GM19372 (cell line): ENCODE measurements at regions not wholly inside any gene's neighbourhood (a gene's known extent, or its start where the extent isn't known, plus 50 kb on each side); places are given as distances from the start of the nearest gene placed in this dataset.
"Not testable (repeated sequence)": the region's sequence is repeated elsewhere in the genome, so short reads cannot be mapped to it uniquely, and the experiment has no call there.

Experiments
- ATAC-seq: cut with Tn5 transposase; IDR thresholded peaks from one replicate; pipeline ENCODE4 v1.9.1; 2021; ENCODE audit warnings: mild to moderate bottlenecking, low read depth, moderate library complexity; ENCODE audit not compliant: unreplicated experiment

- no peak for ATAC-seq
Measured at GRCh38 chr7:52410032-52410431, 625.4 kb upstream of the POM121L12 start.

- ATAC-seq: no peak
Measured at GRCh38 chr7:52406808-52407207, 628.6 kb upstream of the POM121L12 start.

GRCh38 chr7:52382731-52383130 lies 652.7 kb upstream of the POM121L12 start:
- ATAC-seq: no peak

DNA sequence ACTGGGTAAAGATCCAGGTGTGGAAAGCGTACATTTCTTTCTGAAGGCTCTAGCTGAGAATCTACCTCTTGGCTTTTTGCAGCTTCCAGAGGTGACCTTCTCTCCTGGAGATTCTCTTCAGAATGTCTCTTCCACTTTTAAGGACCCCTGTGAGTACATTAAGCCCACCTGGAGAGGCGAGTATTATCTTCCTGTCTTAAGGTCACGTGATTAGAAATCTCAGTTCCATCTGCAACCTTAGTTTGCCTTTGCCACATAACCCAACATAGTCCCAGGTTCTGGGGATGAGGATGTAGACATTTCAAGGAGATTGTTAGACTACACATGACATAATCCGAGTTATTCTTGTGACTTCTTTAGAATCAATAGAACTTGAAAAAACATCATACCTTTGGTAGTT lies 665.5 kb upstream of the POM121L12 start:
- no peak for ATAC-seq

GRCh38 chr7:52365349-52365748 lies 670.1 kb upstream of the POM121L12 start:
- ATAC-seq: no peak

DNA sequence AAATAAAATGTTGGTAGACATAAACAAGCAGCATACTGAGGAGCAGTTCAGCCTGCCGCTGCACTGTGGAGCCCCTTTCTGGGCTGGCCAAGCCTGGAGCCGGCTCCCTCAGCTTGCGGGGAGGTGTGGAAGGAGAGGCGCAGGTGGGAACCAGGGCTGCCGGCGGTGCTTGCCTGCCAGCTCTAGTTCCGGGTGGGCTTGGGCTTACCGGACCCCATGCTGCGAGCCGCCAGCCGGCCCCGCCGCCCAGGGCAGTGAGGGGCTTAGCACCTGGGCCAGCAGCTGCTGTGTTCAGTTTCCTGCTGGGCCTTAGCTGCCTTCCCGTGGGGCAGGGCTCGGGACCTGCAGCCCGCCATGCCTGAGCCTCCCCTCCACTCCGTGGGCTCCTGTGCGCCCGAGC lies 672.9 kb upstream of the POM121L12 start:
- no peak for ATAC-seq

GRCh38 chr7:52360541-52360940 lies 674.9 kb upstream of the POM121L12 start:
- no peak for ATAC-seq

GRCh38 chr7:52355053-52355452 lies 680.4 kb upstream of the POM121L12 start:
- no peak for ATAC-seq

DNA sequence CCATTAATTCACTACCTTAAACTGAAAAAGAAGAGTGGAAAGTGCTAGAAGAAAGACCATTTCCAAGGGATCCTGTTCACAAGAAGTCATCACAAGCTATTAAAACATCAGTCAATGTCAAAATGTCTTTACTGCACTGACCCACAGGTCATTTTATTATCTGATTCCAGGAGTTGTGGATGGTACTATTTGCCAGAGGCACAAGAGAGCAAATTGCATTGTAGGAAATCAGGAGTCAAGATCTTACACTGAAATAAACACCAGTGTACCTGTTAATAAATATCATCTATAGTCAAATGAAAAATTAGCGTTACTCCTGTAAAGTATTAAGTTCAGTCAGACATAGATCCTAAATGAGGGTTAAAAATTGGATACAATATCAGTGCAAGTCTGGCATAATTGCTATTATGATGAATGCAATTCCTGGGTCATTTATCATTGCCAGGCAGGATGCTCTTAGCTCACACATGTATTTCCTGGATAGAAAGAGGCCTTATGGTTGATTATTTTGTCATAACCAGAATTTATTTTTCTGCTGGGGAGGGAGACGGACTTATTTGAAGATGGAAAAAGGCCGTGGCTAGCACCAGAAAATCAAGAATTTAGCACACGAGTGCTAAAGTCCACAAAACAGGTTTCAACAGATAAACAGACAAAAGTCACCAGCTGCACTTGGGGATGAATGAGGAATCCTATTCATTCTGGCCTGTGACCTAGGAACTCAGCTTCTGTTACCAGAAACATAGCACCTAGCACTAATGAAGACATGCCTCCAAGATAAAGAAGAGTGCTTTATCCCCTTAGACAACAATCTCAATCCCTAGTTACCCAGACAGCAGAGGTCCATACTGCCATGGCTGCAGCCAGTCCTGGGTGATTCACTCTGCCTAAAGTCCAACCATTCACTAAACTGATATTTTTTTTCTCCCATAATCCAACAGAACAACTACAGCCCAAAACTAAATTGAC lies 683.1 kb upstream of the POM121L12 start:
- no peak for ATAC-seq

DNA sequence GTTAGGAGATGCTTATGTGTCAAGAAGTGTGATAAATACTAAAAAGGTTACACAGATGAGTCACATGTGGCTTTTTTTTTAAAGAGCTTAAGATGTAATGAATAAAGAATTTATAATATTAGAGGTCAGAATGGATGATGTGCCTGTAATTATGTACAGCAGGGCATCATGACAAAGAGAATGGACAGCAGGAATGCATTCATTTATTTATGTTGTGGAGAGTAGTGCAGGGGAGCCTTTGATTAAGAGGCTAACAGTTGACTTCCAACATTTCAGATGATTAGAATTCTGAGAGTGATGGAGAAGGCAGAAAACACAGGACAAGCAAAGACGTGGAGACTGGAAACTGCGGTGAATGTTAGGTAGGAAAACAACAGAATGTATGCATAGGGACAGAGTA lies 691.4 kb upstream of the POM121L12 start:
- no peak for ATAC-seq

- ATAC-seq: no peak
Measured at GRCh38 chr7:52340067-52340466, 695.4 kb upstream of the POM121L12 start.

DNA sequence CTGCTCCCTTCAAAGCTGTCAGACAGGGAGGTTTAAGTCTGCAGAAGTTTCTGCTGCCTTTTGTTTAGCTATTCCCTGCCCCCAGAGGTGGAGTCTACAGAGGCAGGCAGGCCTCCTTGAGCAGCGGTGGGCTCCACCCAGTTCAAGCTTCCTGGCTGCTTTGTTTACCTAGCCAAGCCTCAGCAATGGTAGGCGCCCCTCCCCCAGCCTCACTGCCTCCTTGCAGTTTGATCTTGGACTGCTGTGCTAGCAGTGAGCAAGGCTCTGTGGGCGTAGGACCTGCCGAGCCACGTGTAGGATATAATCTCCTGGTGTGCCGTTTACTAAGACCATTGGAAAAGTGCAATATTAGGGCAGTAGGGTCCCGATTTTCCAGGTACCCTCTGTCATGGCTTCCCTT lies 707.1 kb upstream of the POM121L12 start:
- not testable (repeated sequence) for ATAC-seq

DNA sequence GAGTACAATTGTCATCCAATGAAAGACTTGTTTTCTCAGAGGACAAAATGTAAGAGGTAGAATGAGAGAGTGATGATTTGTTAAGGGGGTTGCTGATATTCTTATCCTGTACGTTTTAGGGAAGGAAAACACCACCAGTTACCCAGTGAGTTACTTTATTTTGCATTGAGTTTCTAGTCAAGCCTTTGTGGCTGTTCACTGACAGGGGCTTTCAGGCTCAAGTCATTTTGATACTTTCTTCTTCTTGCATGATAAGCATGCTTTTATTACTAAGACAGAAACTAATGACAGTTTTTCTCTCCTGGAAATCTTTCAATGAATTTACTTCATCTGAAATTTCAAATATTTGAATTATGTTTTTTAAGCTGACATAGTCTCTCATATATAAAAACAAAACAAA lies 710.2 kb upstream of the POM121L12 start:
- ATAC-seq: no peak

DNA sequence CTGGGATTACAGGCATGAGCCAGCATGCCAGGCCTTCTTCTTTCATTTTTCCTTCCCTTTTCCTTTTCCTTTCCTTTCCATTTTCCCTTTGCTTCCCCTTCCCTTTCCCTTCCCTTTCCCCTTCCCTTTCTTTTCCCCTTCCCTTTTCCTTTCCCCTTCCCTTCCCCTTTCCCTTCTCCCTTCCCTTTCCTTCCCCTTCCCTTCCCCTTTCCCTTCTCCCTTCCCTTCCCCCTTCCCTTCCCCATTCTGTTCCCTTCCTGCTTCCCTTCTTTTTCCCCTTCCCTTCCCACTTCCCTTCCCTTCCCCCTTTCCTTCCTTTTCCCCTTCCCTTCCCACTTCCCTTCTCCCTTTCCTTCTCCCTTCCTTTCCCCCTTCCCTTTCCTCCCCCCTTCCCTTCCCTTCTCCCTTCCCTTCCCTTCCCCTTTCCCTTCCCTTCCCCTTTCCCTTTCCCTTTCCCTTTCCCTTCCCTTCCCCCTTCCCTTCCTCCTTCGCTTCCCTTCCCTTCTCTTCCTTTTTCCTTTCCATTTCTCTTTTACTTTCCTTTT lies 712.2 kb upstream of the POM121L12 start:
- no peak for ATAC-seq

DNA sequence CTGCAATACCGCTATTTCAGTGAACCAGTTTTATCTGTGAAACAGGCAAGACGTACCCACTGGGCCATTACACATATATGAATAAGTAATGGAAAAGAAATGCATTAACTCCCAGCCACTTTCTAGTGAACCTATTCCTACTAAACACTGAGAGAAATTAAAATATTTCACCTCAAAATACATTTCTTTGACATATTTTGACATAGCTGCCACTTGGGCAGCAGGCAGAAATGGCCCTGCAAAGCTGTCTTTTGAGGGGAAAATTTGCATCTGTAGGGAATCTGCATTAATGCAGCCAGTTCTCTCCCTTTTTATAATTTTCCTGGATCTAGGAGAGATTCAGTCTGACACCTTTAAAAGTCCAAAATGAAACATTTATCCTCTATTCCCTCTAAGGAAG lies 714.8 kb upstream of the POM121L12 start:
- ATAC-seq: no peak

DNA sequence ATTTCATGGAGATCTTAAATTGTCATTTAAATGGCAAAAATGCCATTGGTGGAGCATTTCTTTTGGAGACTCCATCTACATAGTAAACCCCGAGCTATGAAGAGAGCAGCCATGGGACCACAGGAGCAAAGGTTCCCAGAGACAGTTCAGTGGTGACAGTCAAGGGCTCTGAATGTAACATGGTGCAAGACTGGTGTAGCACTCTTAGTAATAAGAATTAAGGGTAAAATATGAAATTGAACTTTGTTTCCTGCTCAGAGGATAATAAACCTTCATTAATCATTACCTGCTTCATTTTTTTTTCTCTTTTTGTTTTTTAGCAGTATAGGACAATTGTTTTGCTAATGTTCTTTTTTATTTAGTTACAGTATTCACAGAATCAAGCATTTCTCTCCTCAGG lies 717.5 kb upstream of the POM121L12 start:
- ATAC-seq: no peak

GRCh38 chr7:52311886-52312285 lies 723.5 kb upstream of the POM121L12 start:
- ATAC-seq: no peak

DNA sequence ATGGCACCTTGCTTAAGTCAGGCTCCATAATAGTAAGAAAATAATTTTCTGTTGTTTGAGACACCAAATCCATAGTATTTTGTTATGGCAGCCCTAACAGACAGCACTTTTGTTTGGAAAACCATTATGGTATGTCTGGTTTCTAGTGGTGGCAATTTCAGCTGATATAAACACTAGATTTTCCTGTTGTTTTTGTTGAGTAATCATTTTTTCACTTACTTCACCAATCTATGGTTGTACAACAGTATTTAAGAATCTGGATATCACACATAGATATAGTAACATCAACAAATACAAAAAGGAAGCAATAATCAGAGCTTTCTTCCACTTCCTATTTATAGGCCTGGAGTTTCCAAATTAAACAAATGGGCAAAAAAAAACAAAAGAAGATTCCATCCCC lies 725.8 kb upstream of the POM121L12 start:
- no peak for ATAC-seq

DNA sequence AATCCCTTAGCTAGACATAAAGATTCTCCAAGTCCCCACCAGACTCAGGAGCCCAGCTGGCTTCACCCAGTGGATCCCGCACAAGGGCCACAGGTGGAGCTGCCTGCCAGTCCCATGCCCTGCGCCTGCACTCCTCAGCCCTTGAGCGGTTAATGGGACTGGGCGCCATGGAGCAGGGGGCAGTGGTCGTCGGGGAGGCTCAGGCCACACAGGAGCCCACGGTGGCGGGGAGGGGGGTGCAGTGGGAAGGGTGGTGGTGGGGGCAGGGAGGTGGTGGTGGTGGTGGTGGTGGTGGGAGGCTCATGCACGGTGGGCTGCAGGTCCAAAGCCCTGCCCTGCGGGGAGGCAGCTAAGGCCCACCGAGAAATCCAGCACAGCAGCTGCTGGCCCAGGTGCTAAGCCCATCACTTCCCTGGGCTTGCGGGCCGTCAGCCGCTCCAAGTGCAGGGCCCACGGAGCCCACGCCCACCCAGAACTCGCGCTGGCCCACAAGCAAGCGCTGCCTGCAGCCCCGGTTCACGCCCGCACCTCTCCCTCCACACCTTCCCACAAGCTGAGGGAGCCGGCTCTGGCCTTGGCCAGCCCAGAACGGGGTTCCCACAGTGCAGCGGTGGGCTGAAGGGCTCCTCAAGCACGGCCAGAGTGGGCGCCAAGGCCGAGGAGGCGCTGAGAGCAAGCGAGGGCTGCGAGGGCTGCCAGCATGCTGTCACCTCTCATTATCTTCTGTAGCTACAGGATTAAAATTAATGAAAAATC lies 732.5 kb upstream of the POM121L12 start:
- ATAC-seq: no peak

GRCh38 chr7:52297128-52297527 lies 738.3 kb upstream of the POM121L12 start:
- no peak for ATAC-seq

- ATAC-seq: no peak
Measured at GRCh38 chr7:52294942-52295341, 740.5 kb upstream of the POM121L12 start.
